ENCODE measurements at regions not wholly inside any gene's neighbourhood (a gene's known extent, or its start where the extent isn't known, plus 50 kb on each side); places are given as distances from the start of the nearest gene placed in this dataset.
"Not testable (repeated sequence)": the region's sequence is repeated elsewhere in the genome, so short reads cannot be mapped to it uniquely, and the experiment has no call there.

- Mint-ChIP-seq H3K4me1 (ENCODE audit: low read depth) (no peaks in the 10 kb centered on the region), H3K27ac (no peak overlapping the region), H3K36me3 (ENCODE audit: low read depth) (no peaks in the 10 kb centered on the region), H3K27me3 (ENCODE audit: insufficient read depth) (no peaks in the 10 kb centered on the region), H3K4me3 (no peak overlapping the region), H3K9me3 (peaks cover 36% of the 10 kb centered on the region)
- no peak for DNase-seq
- TF ChIP-seq CTCF (IDR thresholded peaks at IDR 0.05) = no peak
These were observed 366.5 kb downstream of the TAF11L14 start for GRCh38 chr5:18000744-18001143.

GRCh38 chr5:18003312-18003711 is 369.1 kb downstream of the TAF11L14 start:
- no peaks in the 10 kb centered on the region for H3K36me3 Mint-ChIP-seq (ENCODE audit: low read depth)
- H3K4me3 Mint-ChIP-seq = no peak overlapping the region
- H3K9me3 Mint-ChIP-seq = peaks cover 47% of the 10 kb centered on the region
- H3K27ac Mint-ChIP-seq = no peak overlapping the region
- no peak for TF ChIP-seq CTCF (IDR thresholded peaks at IDR 0.05)
- no peaks in the 10 kb centered on the region for H3K4me1 Mint-ChIP-seq (ENCODE audit: low read depth)
- DNase-seq = no peak
- H3K27me3 Mint-ChIP-seq (ENCODE audit: insufficient read depth) = no peaks in the 10 kb centered on the region

GRCh38 chr5:18003784-18004183 is 369.5 kb downstream of the TAF11L14 start:
- H3K4me3 Mint-ChIP-seq = no peak overlapping the region
- peaks cover 52% of the 10 kb centered on the region for H3K9me3 Mint-ChIP-seq
- H3K27me3 Mint-ChIP-seq (ENCODE audit: insufficient read depth) = no peaks in the 10 kb centered on the region
- no peak for DNase-seq
- H3K36me3 Mint-ChIP-seq (ENCODE audit: low read depth) = no peaks in the 10 kb centered on the region
- H3K27ac Mint-ChIP-seq = no peak overlapping the region
- H3K4me1 Mint-ChIP-seq (ENCODE audit: low read depth) = no peaks in the 10 kb centered on the region
- no peak for TF ChIP-seq CTCF (IDR thresholded peaks at IDR 0.05)

- H3K4me3 Mint-ChIP-seq; DNase-seq; H3K4me1 Mint-ChIP-seq (ENCODE audit: low read depth); H3K36me3 Mint-ChIP-seq (ENCODE audit: low read depth); H3K27me3 Mint-ChIP-seq (ENCODE audit: insufficient read depth); H3K27ac Mint-ChIP-seq: not testable (repeated sequence)
- peaks cover 43% of the 10 kb centered on the region for H3K9me3 Mint-ChIP-seq
These were observed 372.0 kb downstream of the TAF11L14 start for GRCh38 chr5:18006235-18006634.

- peaks cover 39% of the 10 kb centered on the region for H3K9me3 Mint-ChIP-seq
These were observed 374.7 kb downstream of the TAF11L14 start for GRCh38 chr5:18008940-18009339.

GRCh38 chr5:18010053-18010452 is 375.8 kb downstream of the TAF11L14 start:
- DNase-seq = no peak
- H3K36me3 Mint-ChIP-seq (ENCODE audit: low read depth) = no peaks in the 10 kb centered on the region
- no peak overlapping the region for H3K4me3 Mint-ChIP-seq
- H3K27me3 Mint-ChIP-seq (ENCODE audit: insufficient read depth) = no peaks in the 10 kb centered on the region
- H3K9me3 Mint-ChIP-seq = peaks cover 33% of the 10 kb centered on the region
- H3K4me1 Mint-ChIP-seq (ENCODE audit: low read depth) = no peaks in the 10 kb centered on the region
- no peak overlapping the region for H3K27ac Mint-ChIP-seq
- no peak for TF ChIP-seq CTCF (IDR thresholded peaks at IDR 0.05)

More at GRCh38 chr5:18008940-18009339, 374.7 kb downstream of the TAF11L14 start:
- Mint-ChIP-seq H3K4me1 (ENCODE audit: low read depth) (no peaks in the 10 kb centered on the region), H3K4me3 (no peak overlapping the region), H3K27ac (no peak overlapping the region), H3K36me3 (ENCODE audit: low read depth) (no peaks in the 10 kb centered on the region), H3K27me3 (ENCODE audit: insufficient read depth) (no peaks in the 10 kb centered on the region)
- TF ChIP-seq CTCF (IDR thresholded peaks at IDR 0.05) = no peak
- DNase-seq = no peak
